ENCODE measurements at regions not wholly inside any gene's neighbourhood (a gene's known extent, or its start where the extent isn't known, plus 50 kb on each side); places are given as distances from the start of the nearest gene placed in this dataset.

- H3K27ac ChIP-seq (ENCODE audit: insufficient read depth, low read depth, low read length) = no peak overlapping the region
- ChIA-PET CTCF (no interaction called here), POLR2A (no interaction called here)
- H3K4me2 ChIP-seq (ENCODE audit: insufficient read depth, low read length) = no peak overlapping the region
- intact Hi-C loops (cut with micrococcal nuclease) = no loop called here
- no peaks in the 10 kb centered on the region for H4K20me1 ChIP-seq (replicated peaks; ENCODE audit: control insufficient read depth, extremely low read depth, insufficient read depth, low read length)
- H3K36me3 ChIP-seq (ENCODE audit: control insufficient read depth in 2 of 2, extremely low read depth in 1 of 2, insufficient read depth in 2 of 2, low read length in 2 of 2) = no peaks in the 10 kb centered on the region
- no peaks in the 10 kb centered on the region for H3K9me1 ChIP-seq (replicated peaks; ENCODE audit: control insufficient read depth, extremely low read depth, insufficient read depth, low read length)
- no peaks in the 10 kb centered on the region for H3K9me3 ChIP-seq (replicated peaks; ENCODE audit: control insufficient read depth, insufficient read depth, low read length)
- H3K27me3 ChIP-seq (ENCODE audit: control insufficient read depth in 2 of 2, insufficient read depth in 2 of 2, low read length in 2 of 2) = no peaks in the 10 kb centered on the region
- DNase-seq (ENCODE audit: low read depth, low spot score) (peak; percentile 61), FAIRE-seq (no peak)
- H3K9ac ChIP-seq (replicated peaks; ENCODE audit: extremely low read depth, insufficient read depth, low read length) = no peak overlapping the region
- dilution Hi-C loops (cut with MboI; ENCODE audit: extremely low pct_ligation_motif_present, low sequenced_read_pairs) = no loop called here
- no TSS peak for BruUV-seq (replicated peaks)
- H3K4me1 ChIP-seq (ENCODE audit: control insufficient read depth, extremely low read depth, insufficient read depth, low read length) = no peaks in the 10 kb centered on the region
- no peak overlapping the region for H3K4me3 ChIP-seq (replicated peaks in 1 of 3; ENCODE audit: insufficient read depth in 1 of 3, low read depth in 1 of 3, low read length in 3 of 3)
- H2AFZ ChIP-seq (ENCODE audit: low read depth, low read length) = no peak overlapping the region
- H3K79me2 ChIP-seq (ENCODE audit: control insufficient read depth, insufficient read depth, low read length) = no peaks in the 10 kb centered on the region
- TF ChIP-seq MAX (IDR thresholded peaks at IDR 0.05; ENCODE audit: insufficient read depth, insufficient read length) (no peak), GATA2 (IDR thresholded peaks at IDR 0.05; ENCODE audit: insufficient read depth, insufficient read length, low read depth, low read length) (no peak), CTCF (IDR thresholded peaks at IDR 0.05; ENCODE audit: extremely low read depth in 1 of 2, insufficient read depth in 1 of 2, low read depth in 1 of 2, low read length in 2 of 2) (no peak), POLR2A (IDR thresholded peaks at IDR 0.05; ENCODE audit: low read depth, low read length) (no peak), MYC (IDR thresholded peaks at IDR 0.05; ENCODE audit: low read depth, low read length) (no peak), POLR2AphosphoS5 (IDR thresholded peaks at IDR 0.05; ENCODE audit: insufficient read depth, low read depth, low read length) (no peak), JUN (IDR thresholded peaks at IDR 0.05; ENCODE audit: borderline replicate concordance, insufficient read depth, insufficient read length, low read depth) (no peak), EZH2 (IDR thresholded peaks at IDR 0.05; ENCODE audit: borderline replicate concordance, low read depth, low read length, severe bottlenecking) (no peak), FOS (IDR thresholded peaks at IDR 0.05; ENCODE audit: borderline replicate concordance, insufficient read depth, low read length) (no peak)
These were observed 193.3 kb upstream of the AGAP1 start for GRCh38 chr2:235300368-235301201.
